HG02970 (cell line): ENCODE measurements at regions not wholly inside any gene's neighbourhood (a gene's known extent, or its start where the extent isn't known, plus 50 kb on each side); places are given as distances from the start of the nearest gene placed in this dataset.

ENCODE experiments used
- ATAC-seq: cut with Tn5 transposase; IDR thresholded peaks from one replicate; pipeline ENCODE4 v1.9.1; 2021; ENCODE audit warnings: mild to moderate bottlenecking, moderate library complexity, moderate number of reproducible peaks; ENCODE audit not compliant: unreplicated experiment, low FRiP score

DNA sequence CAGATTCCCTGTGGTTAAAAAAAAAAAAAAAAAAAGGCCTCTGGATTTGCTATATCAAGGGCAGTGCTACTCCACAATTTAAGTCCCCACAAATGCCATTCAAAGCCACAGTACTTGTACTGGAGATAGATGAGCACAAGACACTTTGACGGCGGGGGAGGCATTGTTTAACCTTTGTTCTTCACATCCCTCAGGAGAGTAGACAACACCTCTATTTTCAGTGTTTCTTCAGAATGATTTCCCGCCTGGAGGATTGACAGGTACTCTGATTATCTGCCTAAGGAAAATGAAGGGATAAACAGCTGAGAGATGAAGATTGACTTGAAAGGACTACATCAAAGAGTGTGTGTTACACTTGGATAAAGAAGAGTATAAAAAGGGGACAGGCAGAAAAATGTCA lies 58.7 kb downstream of the OTOL1 start:
- ATAC-seq = no peak

DNA sequence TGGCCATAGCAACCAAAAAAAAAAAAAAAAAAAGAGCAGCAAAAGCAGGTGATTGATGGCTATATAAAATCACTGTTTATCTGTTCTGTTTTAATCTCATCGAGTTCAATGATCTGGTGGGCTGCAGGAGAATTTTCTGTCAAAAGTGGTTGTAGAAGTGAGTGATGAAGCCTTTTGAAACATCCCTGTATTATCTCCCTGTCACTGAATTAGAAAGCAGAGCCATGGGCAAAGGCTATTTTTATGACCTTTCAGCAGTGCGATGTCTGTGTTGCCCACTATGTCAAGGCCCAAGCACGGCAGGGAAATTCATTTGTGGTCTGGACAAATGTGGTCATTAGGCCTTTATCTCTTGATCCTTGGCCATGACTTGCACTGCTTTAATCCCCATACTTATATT lies 59.9 kb downstream of the OTOL1 start:
- ATAC-seq = no peak

DNA sequence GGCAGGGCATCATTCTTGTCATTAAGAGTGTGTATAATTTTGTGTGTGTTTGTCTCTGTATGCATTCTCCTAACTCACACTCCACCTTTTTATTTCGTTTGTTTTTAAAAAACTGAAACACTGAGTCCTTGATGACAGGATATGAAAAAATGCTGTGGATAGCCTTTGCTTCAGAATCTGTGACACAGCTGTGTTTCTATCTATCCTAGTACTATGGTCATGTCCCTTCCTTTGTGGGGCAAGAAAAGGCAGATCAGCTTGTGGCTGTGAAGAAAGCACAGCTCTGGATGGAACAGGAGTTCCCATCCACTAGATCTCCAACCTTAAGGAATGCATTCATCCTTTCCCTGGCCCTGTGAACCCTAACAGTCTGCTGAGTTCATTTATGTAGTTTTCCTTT lies 60.3 kb downstream of the OTOL1 start:
- no peak for ATAC-seq

- ATAC-seq = no peak
Observed at GRCh38 chr3:161557445-161558150, 61.0 kb downstream of the OTOL1 start.

- no peak for ATAC-seq
Observed at GRCh38 chr3:161558236-161558635, 61.6 kb downstream of the OTOL1 start.

DNA sequence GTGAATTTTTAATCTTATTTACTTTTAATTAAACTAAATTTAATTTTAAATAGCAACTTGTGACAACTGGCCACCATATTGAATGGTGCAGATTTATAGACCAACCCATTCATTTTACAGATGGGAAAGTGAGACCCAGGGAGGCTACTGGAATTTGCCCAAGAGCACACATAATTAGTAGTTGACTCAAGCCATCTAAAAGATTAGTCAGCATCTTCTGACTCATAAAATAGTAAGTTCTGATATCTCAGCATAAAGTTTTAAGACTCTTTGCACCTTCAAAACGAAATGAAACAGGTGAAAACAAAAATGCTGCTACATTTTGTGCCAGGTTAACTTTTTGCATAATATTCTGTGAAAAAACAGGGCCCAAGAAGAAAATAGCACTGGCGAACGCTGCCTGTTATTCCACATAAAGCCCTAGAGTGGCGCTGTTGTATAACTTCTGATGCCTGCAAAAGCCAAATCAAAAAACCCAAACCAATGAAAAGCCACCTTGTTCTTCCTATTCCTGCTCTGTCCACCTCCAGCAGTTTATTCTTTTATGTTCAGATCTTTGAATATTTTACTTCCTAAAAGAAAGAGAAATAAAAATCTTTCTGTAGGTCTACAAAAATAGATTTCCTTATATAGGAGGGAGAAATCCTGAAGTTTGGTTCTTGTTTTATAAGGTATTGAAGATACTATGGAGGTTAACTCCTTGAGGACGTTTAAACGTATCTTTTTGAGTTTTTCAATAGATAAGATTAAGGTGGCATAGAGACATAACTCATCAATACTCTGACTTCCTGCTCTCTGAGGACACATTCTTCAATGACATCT lies 62.8 kb downstream of the OTOL1 start:
- ATAC-seq = no peak

DNA sequence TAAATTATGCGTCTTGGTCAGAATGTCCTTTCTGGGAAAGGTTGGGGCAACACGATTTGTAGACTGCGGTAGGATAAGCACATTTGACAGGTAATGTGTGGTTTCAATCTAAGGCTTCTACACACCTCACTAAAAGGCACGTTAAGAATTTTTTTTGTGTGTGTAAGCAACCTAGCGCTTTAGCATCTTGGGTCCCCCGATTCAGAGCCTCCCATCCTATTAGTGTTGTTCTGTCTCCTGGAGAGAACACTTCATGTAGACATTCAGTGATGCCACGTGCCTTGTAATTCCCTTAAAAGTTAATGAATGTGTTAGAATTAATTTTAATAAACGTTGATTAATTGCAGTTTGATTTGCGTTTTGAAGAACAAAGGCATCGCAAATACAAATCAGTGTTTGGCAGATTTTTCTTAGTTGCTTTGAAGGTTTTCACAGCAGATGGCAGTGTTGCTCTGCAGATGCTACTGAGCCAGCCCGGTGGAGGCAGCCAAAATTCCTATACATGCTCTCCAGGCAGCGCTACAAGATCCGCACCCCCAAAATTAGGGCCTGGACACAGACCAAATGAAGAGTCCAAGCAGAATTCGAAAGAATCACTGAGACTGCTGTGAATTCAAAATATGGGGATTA lies 63.5 kb downstream of the OTOL1 start:
- no peak for ATAC-seq

- ATAC-seq = no peak
Observed at GRCh38 chr3:161567577-161568361, 71.2 kb downstream of the OTOL1 start.

DNA sequence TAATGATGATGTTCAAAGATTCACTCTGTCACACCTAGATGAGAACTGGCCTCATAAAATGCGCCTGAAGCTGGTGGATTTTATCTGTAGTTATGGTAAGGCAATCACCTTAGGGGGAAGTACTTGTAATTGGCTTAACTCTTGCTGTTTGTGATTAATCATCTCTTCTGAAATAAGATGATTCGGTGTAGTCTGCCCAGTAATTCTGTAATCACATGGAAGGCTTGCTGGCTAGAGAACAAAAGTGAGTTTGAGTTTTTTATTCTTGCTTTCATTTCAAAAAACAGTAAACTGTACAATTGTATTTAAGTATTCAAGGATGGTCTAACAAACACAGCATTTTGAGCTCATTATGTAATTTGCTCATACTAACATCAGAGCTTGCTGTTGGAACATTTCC lies 72.1 kb downstream of the OTOL1 start:
- no peak for ATAC-seq

DNA sequence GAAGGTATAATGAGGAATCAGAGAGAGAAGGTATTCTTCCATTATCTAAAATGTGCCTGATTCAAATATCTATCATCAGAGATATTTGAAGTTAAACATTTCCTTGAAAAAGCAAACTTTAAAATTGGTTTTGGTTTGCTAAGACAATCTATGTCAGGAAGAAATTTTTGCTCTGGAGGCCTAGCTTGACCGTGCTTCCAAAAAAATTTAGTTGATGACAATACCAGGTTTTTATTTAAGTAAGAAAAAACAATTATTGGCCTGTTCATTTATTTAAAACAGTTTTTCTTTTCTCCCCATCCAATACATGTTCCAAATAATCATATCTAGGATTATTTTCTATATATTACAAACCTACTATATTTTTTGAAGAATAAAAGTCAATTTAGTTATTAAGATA lies 75.3 kb downstream of the OTOL1 start:
- no peak for ATAC-seq

DNA sequence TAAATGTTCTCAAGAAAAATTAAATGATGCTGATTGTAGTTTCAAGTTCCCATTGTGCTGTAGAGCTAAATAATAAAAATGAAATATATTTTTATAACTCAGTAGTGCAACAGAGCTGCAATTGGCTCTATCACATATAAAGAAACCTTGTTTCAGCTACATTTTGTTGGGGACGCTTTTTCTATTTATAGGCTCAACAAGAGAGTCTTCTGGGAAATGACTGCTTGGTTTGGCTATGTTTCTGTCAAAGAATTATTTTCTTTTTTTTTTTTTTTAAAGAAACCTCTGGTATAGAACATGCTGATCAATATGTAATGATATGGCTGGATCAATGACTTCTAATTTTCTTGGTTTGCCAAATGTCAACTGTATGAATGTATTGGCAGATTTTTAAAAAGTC lies 76.5 kb downstream of the OTOL1 start:
- no peak for ATAC-seq

- ATAC-seq = no peak
Observed at GRCh38 chr3:161575901-161576300, 79.3 kb downstream of the OTOL1 start.

DNA sequence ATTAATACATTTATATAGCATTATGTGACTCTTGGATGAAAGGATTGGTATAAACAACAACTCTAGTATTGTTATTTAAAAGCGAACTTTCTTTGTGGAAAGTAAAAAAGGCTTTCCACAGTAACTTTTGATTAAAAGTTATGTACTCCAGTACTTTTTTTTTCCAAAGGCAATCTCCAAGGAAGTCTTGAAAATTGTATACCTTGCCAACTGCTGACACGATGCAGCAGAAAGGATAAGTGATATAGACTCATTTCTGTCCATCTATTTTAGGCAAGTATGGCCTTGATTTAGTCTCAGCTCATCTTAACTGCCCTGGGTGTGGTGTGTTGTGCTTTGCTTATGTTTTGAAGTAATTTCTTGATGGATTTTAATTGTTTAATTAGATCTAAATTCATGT lies 79.7 kb downstream of the OTOL1 start:
- ATAC-seq = no peak

DNA sequence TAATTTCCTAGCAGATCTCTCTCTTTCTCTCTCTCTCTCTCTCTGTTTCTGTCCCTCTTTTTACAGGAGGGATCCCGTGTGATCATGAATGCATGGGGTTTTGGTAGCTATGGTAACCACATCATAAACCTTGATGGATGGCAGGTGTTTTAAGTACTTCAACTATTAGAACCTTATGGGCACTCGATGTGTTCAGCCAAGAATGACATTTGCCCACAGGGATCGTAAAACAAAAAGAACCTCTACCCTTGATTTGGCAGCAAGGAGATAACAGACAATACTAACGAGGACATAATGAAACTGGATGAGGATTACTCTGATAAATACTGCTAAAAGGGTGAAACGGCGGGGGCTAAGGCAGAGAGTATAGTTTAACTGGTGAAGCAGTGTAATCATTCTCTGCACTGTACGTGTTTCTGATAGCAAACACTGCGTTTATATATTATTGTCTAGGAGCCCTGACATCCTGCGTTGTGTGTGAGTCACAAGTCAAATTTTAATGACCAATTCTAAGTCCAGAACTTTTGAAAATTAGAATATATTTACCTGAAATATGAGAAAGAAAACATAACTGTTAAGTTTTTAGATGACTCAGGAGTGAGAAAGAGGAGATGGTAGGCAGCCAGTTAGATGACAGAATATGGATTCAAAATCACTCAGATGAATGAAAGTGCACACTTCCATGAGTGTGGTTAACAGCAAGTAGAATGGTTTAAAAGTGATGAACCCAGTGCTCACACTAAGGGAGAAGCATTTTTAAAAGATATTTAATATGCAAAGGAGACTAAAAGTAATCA lies 80.3 kb downstream of the OTOL1 start:
- no peak for ATAC-seq

- ATAC-seq = no peak
Observed at GRCh38 chr3:161577662-161578061, 81.1 kb downstream of the OTOL1 start.

- ATAC-seq = no peak
Observed at GRCh38 chr3:161579395-161580126, 83.0 kb downstream of the OTOL1 start.

DNA sequence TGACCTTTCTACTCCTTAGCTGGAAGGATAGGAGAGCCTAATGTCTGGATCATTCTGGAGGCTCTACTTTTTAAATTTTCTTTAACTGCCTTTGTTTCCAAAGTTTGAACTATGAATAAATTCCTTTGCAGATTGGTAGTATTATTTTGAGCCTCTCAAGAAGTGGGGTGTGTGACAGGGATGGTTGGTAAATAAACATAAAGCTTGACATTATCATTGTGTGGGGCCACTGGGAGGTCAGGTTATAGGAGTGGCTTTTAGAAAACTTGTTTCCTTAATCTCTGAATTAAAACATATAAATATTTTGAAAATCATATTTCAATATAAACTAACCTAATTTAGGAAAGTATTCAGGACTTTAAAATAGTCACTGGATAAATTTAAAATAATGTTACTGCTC lies 89.3 kb downstream of the OTOL1 start:
- ATAC-seq = no peak

GRCh38 chr3:161586556-161587235 lies 90.1 kb downstream of the OTOL1 start:
- ATAC-seq = no peak

GRCh38 chr3:161598639-161599038 lies 102.0 kb downstream of the OTOL1 start:
- no peak for ATAC-seq
